GM12878 (cell line): ENCODE measurements at regions not wholly inside any gene's neighbourhood (a gene's known extent, or its start where the extent isn't known, plus 50 kb on each side); places are given as distances from the start of the nearest gene placed in this dataset.

Experiments used
- ATF3 ChIP-seq: IDR thresholded peaks from 2 replicates; pipeline ENCODE4 v1.6.1; 2011; ENCODE audit warnings: low read depth, mild to moderate bottlenecking, low read length, moderate library complexity, borderline replicate concordance; ENCODE audit errors: extremely low read depth
- ETV6 ChIP-seq, 2 experiments: fragments of 450-650 bp in 1 of 2; IDR thresholded peaks in 1 of 2; conservative IDR thresholded peaks in 1 of 2; 2 replicates each; pipeline ENCODE4 v1.6.1; 2014; ENCODE audit warnings: antibody characterized with exemption in 1 of 2, borderline replicate concordance in 1 of 2, low read depth in 1 of 2, mild to moderate bottlenecking in 1 of 2, moderate library complexity in 1 of 2
- MAX ChIP-seq: IDR thresholded peaks from 2 replicates; pipeline ENCODE4 v1.6.1; 2012; ENCODE audit warnings: low read depth, low read length, improper control_type of control experiment
- MXI1 ChIP-seq: fragments of 150-350 bp; IDR thresholded peaks from 2 replicates; pipeline ENCODE4 v1.6.1; 2011; ENCODE audit warnings: low read depth, mild to moderate bottlenecking, inconsistent platforms, low read length, improper control_type of control experiment
- PML ChIP-seq: IDR thresholded peaks from 2 replicates; pipeline ENCODE4 v1.6.1; 2012; ENCODE audit warnings: low read length, inconsistent platforms
- POLR2A ChIP-seq: IDR thresholded peaks from 2 replicates; pipeline ENCODE4 v1.6.1; 2011; ENCODE audit warnings: low read depth, mild to moderate bottlenecking, low read length
- REST ChIP-seq: IDR thresholded peaks from 2 replicates; pipeline ENCODE4 v1.6.1; 2012; ENCODE audit warnings: mild to moderate bottlenecking, low read depth, low read length

GRCh38 chr6:99132026-99132635 is 184.4 kb upstream of the FBXL4 start:
- TF ChIP-seq REST, result no peak
- TF ChIP-seq ETV6 (conservative IDR thresholded peaks at IDR 0.05 in 1 of 2, IDR thresholded peaks at IDR 0.05 in 1 of 2; ENCODE audit: borderline replicate concordance in 1 of 2, low read depth in 1 of 2), result no peak
- TF ChIP-seq MAX, result no peak
- no peak for TF ChIP-seq POLR2A
- no peak for TF ChIP-seq ATF3
- TF ChIP-seq PML, result no peak
- no peak for TF ChIP-seq MXI1
